HUES48 (cell line): ENCODE measurements at regions not wholly inside any gene's neighbourhood (a gene's known extent, or its start where the extent isn't known, plus 50 kb on each side); places are given as distances from the start of the nearest gene placed in this dataset.
"Not testable (repeated sequence)": the region's sequence is repeated elsewhere in the genome, so short reads cannot be mapped to it uniquely, and the experiment has no call there.

Experiments used
- H3K27ac ChIP-seq: one replicate; pipeline ENCODE4 v1.7.0; 2013; ENCODE audit warnings: low read depth, low read length, inconsistent platforms
- H3K27me3 ChIP-seq: 2 replicates; pipeline ENCODE4 v1.6.1; 2013; ENCODE audit warnings: mild to moderate bottlenecking, low read length; ENCODE audit not compliant: control insufficient read depth, insufficient read depth
- H3K36me3 ChIP-seq: 2 replicates; pipeline ENCODE4 v1.6.1; 2013; ENCODE audit warnings: low read length; ENCODE audit not compliant: control insufficient read depth, insufficient read depth
- H3K4me1 ChIP-seq: 2 replicates; pipeline ENCODE4 v1.6.1; 2013; ENCODE audit warnings: mild to moderate bottlenecking, low read length; ENCODE audit not compliant: control insufficient read depth, insufficient read depth
- H3K4me3 ChIP-seq: 2 replicates; pipeline ENCODE4 v1.5.1; 2013; ENCODE audit warnings: mild to moderate bottlenecking, low read depth, low read length
- H3K9ac ChIP-seq: 2 replicates; pipeline ENCODE4 v1.6.1; 2013; ENCODE audit warnings: mild to moderate bottlenecking, low read depth, low read length, moderate library complexity
- H3K9me3 ChIP-seq: 2 replicates; pipeline ENCODE4 v1.6.1; 2013; ENCODE audit warnings: low read length; ENCODE audit not compliant: control insufficient read depth, insufficient read depth

DNA sequence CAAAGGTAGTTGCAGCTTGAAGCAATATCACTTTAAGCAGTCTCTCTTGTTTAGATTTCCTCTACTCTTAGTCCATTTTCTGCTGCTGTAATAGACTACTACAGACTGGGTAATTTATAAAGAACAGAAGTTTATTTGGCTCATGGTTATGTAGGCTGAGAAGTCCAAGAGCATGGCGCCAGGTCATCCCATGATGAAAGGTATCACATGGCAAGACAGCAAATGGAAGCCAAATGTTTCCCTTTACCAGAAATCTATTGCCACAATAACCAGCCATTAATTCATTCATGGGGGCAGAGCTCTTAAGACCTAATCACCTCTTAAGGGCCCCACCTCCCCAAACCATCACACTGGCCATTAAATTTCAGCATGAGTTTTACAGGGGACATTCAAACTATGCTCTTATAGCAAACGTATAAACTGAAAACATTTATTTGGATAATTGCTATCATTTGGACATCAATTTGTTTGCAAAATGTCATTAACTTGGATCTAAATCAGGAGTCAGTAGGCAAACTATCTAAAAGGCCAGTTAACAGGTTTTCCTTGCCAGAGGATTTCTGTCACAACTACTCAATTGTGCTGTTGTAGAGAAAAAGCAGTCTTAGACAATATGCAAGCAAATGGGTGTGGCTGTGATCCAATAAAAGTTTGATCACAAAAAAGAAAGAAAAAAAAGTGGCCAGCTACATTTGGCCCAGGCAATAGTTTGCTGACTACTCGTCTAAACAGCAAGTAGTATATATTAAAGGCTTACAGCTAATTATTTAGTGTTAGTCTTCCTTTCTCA lies 75.7 kb upstream of the GUCY1A1 start:
- Histone ChIP-seq H3K27me3 (no peaks in the 10 kb centered on the region), H3K4me1 (no peaks in the 10 kb centered on the region), H3K4me3 (no peak overlapping the region), H3K9ac (no peak overlapping the region), H3K27ac (no peak overlapping the region), H3K9me3 (no peaks in the 10 kb centered on the region), H3K36me3 (no peaks in the 10 kb centered on the region)

DNA sequence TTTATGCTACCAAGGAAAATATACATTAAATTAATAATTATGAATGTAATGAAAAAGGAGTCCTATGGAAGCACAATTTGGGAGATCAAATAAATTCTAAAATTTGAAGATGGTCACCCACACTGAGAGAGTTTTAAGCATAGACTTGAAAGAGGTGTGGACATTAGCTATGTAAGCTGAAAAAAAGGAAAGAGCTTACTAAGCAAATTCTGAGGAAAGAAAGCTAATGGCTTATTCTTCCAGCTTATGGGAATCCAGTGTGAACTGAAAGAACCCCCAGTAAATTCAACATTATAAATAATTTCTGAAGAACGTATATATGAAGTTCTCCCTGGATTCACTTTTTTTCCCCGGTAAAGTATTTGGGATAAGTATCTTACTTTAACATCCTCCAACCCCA lies 78.2 kb upstream of the GUCY1A1 start:
- Histone ChIP-seq H3K27ac (no peak overlapping the region), H3K9me3 (no peaks in the 10 kb centered on the region), H3K27me3 (no peaks in the 10 kb centered on the region), H3K4me1 (no peaks in the 10 kb centered on the region), H3K4me3 (no peak overlapping the region), H3K9ac (no peak overlapping the region), H3K36me3 (no peaks in the 10 kb centered on the region)

DNA sequence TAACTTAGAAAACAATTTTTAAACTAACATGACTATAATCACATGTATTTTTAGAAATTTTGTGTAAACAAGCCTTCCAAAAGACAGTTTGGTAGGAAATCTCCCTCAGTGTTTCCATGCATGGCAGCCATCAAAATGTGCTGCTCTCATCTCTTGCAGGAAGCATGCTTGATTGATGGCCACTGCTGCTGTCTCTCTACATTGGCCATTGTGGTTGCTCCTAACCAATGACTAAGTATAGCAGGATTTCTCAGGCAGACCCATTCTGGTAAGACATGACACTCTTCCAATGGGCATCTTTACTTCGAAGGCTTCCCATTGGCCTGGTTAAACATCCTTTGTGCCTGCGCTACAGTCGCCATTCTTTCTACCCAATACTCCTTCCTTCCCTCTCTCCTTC lies 78.9 kb upstream of the GUCY1A1 start:
- no peak overlapping the region for H3K9ac ChIP-seq
- no peak overlapping the region for H3K27ac ChIP-seq
- no peak overlapping the region for H3K4me3 ChIP-seq
- no peaks in the 10 kb centered on the region for H3K27me3 ChIP-seq
- H3K4me1 ChIP-seq = no peaks in the 10 kb centered on the region
- H3K9me3 ChIP-seq = no peaks in the 10 kb centered on the region
- H3K36me3 ChIP-seq = no peaks in the 10 kb centered on the region

DNA sequence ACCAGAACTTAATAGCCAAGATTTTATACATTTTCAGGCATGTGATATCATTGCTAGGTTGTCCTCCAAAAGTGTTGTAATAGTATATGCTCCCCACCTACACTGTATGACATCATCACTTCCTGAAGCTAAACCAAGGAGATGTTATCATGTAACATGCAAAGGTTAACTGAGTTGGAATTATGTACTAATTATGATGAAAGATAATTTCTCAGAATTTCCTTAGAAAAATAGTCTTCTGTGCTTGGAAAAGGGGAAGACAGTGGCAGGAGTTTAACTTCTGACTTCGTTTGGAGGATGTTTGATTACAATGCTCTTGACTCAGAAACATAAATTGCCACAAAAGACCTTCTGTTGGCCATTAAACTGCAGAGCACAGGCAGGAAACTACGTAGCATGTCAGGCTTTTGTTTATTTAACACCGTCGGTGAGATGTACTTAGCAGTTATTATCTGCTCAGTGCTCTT lies 83.6 kb upstream of the GUCY1A1 start:
- Histone ChIP-seq H3K9me3 (no peaks in the 10 kb centered on the region), H3K4me3 (no peak overlapping the region), H3K36me3 (no peaks in the 10 kb centered on the region), H3K9ac (no peak overlapping the region), H3K4me1 (no peaks in the 10 kb centered on the region), H3K27ac (no peak overlapping the region), H3K27me3 (no peaks in the 10 kb centered on the region)

DNA sequence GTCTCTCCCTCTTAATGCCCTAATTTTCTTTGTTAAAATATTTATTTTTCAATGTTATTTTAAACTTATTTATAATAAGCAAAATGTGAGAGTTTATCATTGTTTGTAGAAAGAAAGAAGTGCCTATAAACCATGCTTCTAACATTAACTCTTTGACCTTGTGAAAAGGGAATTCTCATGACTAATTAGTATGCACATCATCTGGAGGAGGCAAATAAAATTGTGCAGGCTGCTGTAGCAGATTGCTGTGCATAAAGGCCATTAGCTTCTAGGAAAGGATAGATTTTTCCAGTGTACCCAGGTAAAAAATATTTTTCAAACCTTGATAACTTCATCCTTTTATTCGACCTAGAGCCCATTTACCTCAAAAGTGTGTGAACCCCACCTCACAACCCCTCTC lies 84.6 kb upstream of the GUCY1A1 start:
- Histone ChIP-seq H3K4me3 (no peak overlapping the region), H3K36me3 (no peaks in the 10 kb centered on the region), H3K27ac (no peak overlapping the region), H3K4me1 (no peaks in the 10 kb centered on the region), H3K9me3 (no peaks in the 10 kb centered on the region), H3K9ac (no peak overlapping the region), H3K27me3 (no peaks in the 10 kb centered on the region)

DNA sequence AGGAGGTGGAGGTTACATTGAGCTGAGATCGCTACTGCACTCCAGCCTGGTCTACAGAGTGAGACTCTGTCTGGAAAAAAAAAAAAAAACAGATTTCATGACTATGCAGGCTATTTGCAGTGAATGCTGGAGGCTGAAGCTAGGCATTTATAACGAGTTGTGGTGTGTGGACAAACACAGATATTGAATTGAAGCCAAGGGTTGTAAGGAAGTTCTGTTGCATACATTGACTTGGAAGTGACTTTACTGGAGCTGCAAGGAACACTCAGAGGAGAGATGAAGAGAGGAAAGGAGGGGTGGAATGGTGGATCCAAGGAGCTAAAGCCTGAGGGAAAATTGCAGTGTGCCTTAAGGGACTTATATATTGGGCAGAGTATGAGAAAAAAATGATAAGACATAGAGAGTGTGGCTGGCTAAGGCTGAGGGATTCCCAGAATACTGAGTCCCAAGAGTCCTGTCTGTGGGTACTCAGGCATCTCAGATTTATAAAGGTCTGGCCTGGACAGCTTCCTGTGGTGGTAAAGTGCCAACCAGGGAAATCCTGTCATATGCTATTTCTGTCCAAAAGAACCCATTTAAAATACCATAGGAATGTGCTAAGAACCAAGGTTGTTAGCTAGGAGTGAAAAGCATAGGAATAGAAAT lies 87.8 kb upstream of the GUCY1A1 start:
- Histone ChIP-seq H3K4me1 (no peaks in the 10 kb centered on the region), H3K36me3 (no peaks in the 10 kb centered on the region), H3K9ac (no peak overlapping the region), H3K27ac (no peak overlapping the region), H3K27me3 (no peaks in the 10 kb centered on the region), H3K4me3 (no peak overlapping the region), H3K9me3 (no peaks in the 10 kb centered on the region)

DNA sequence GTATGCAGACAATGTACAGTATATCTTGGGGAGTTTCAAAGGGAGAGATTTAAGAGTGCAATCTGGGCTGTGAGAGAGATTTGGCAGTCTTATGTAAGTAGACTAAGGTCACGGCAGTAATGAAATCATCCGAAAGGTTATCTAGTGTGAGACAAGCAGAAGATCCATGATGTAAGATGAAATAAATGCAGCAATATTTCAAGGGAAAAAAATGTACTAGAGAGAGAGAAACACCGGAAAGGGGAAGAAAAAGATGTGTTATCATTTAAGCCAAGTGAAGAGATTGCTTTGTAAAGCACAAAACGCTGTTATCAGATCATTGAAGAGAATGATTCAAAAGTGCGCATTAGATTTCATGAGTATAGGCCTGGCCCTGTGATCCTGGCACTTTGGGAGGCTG lies 88.4 kb upstream of the GUCY1A1 start:
- Histone ChIP-seq H3K4me1 (no peaks in the 10 kb centered on the region), H3K9me3 (no peaks in the 10 kb centered on the region), H3K27ac (no peak overlapping the region), H3K36me3 (no peaks in the 10 kb centered on the region), H3K9ac (no peak overlapping the region), H3K4me3 (no peak overlapping the region), H3K27me3 (no peaks in the 10 kb centered on the region)

DNA sequence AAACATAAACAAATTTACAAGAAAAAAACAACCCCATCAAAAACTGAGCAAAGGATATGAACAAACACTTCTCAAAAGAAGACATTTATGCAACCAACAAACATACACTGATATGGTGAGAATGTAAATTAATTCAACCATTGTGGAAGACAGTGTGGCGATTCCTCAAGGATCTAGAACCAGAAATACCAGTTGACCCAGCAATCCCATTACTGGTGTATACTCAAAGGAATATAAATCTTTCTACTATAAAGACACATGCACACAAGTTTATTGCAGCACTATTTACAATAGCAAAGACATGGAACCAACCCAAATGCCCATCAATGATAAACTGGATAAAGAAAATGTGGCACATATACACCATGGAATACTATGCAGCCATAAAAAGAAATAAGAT lies 92.3 kb upstream of the GUCY1A1 start:
- H3K4me3 ChIP-seq, H3K9ac ChIP-seq, H3K9me3 ChIP-seq, H3K27me3 ChIP-seq, H3K27ac ChIP-seq, H3K36me3 ChIP-seq, H3K4me1 ChIP-seq: not testable (repeated sequence)

DNA sequence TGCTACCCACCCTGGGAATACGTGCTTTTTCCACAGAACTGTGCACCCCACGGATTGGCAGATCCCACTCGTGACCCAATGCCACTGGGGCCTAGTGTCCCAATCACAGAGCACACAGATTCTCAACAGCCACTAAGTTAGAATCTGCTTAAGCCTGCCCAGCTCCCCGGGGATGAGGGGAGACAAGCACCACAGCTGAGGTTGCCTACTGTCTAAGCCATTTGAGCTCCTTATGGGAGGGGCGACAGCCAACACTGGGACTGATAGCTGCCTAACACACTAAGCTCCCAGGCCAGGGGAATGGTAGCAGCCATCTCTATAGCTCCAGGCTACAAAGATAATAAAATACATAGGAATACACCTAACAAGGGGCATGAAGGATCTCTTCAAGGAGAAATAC lies 93.5 kb upstream of the GUCY1A1 start:
- no peaks in the 10 kb centered on the region for H3K27me3 ChIP-seq
- no peaks in the 10 kb centered on the region for H3K9me3 ChIP-seq
- H3K4me1 ChIP-seq = no peaks in the 10 kb centered on the region
- H3K9ac ChIP-seq = no peak overlapping the region
- H3K36me3 ChIP-seq = no peaks in the 10 kb centered on the region
- H3K4me3 ChIP-seq = no peak overlapping the region
- H3K27ac ChIP-seq = no peak overlapping the region

DNA sequence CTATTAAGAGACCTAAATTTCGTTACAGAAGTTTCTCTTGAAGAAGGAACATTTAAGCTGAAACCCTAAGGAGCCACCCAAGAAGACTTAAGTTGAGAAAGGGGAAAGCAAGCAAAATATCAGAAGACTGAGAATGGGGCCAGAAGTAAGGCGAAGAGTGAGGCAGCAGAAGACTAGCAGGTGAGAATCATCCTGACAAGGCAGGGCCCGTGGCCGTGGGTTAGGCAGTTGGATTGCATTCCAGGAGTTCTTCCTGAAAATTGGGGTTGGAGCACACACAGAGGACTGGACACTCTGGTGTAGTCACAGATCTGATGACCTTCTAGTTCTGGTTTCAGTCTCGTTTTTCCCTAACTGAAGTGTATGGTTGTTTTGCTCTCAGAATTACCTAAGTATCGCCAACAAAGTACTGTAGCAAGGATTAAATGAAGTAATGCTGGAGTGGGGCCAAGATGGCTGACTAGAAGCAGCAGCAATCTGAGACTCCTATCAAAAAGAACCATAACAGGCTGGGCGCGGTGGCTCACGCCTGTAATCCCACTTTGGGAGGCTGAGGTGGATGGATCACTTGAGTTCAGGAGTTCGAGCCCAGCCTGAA lies 94.4 kb upstream of the GUCY1A1 start:
- Histone ChIP-seq H3K4me1 (no peaks in the 10 kb centered on the region), H3K27ac (no peak overlapping the region)

DNA sequence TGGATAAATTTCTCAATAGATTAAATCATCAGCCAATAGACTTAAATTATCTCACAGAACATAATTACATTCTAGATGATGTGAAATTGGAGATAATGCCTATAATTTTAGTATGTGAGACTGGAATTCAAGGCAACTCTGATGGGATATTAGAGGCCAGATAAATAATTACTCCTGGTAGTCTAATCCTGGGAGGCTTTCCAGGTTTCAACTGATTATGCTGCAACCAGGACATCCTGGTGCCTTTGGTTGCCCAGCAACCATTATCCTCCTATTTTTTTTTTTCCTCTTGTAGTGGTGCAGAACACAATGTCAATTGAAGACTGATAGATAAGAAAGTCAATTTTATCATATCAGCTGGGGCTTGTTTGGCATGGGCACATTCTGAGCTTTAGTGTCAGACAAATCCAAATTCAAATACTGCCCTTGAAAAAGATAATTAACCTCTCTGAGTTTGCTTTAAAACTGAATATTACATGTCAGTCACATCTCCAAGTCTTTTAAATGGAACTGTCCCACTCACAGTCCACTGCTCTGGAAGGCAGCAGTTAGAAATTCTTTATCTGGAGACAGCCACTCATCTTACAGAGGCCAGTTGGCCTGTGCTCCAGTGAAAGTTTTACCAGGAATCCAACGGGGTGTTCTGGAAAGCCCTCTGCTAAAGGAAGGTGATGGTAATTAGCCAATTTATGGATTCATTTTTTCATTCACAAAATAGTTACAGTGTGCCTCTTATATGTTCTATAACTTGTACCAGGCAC lies 95.3 kb upstream of the GUCY1A1 start:
- no peak overlapping the region for H3K9ac ChIP-seq
- H3K4me1 ChIP-seq = no peaks in the 10 kb centered on the region
- H3K4me3 ChIP-seq = no peak overlapping the region
- H3K27me3 ChIP-seq = no peaks in the 10 kb centered on the region
- H3K27ac ChIP-seq = no peak overlapping the region
- H3K9me3 ChIP-seq = no peaks in the 10 kb centered on the region
- no peaks in the 10 kb centered on the region for H3K36me3 ChIP-seq

More for the DNA sequence above, 94.4 kb upstream of the GUCY1A1 start:
- H3K36me3 ChIP-seq = no peaks in the 10 kb centered on the region
- no peaks in the 10 kb centered on the region for H3K9me3 ChIP-seq
- no peaks in the 10 kb centered on the region for H3K27me3 ChIP-seq
- H3K9ac ChIP-seq = no peak overlapping the region
- H3K4me3 ChIP-seq = no peak overlapping the region
